T-helper 22 cell (primary cell): ENCODE measurements at regions not wholly inside any gene's neighbourhood (a gene's known extent, or its start where the extent isn't known, plus 50 kb on each side); places are given as distances from the start of the nearest gene placed in this dataset.
"Not testable (repeated sequence)": the region's sequence is repeated elsewhere in the genome, so short reads cannot be mapped to it uniquely, and the experiment has no call there.

Experiments
- DNase-seq: peaks from one replicate; pipeline ENCODE4 v3.0.0-alpha.2; 2020; ENCODE audit warnings: low read depth

GRCh38 chrX:67213686-67214085 is 330.1 kb upstream of the AR start:
- DNase-seq = not testable (repeated sequence)

DNA sequence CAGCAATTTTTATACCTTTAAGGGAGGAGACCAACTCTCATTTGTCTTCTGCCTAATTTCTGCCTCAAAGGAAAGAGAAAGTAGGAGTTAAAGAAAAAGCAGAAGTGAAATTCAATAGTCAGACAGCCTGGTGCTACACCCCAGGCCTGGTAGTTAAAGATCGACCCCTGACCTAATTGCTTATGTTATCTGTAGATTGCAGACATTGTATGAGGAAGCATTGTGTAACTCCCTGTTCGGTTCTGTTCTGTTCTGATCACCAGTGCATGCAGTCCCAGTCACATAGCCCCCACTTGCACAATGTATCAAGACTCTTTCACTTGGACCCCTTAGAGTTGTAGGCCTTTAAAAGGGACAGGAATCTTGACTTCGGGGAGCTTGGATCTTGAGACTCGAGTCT is 335.9 kb upstream of the AR start:
- DNase-seq = no peak

DNA sequence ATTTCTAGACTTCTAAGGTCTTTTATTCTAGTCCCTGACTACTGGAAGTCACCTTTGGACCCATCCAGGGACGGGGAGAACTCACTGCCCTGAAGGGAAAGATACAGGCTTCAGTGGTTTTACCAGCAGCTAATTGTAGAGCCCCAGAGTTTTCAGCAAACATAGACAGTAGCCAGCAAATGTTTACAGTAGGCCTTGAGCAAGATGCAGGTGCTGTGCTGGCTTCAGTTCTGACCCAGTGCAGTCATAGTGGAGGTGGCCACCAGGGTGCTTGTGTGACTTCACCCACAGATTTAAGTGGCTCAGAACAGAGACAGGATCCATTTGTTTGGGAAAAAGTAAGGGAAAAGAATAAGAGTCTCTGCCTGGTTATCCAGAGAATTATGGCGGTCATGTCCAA is 384.4 kb upstream of the AR start:
- no peak for DNase-seq

- no peak for DNase-seq
Measured at GRCh38 chrX:67114635-67115034, 429.2 kb upstream of the AR start.

DNA sequence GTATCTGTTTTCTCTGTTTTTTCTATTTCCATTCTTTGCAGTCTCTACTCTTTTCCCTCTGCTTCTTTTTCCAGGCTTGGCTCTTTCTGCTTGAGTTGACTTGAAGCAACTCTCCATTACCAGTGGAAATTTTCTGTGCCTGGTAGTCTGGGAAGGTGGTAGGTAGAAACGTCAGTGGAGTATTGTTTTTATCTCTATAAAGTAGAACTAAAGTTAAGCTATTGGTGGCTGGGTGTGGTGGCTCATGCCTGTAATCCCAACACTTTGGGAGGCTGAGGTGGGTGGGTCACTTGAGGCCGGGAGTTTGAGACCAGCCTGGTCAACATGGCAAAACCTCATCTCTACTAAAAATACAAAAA is 438.1 kb upstream of the AR start:
- DNase-seq = no peak

GRCh38 chrX:67104982-67105757 is 438.7 kb upstream of the AR start:
- no peak for DNase-seq

- DNase-seq = no peak
Measured at GRCh38 chrX:67100031-67100884, 443.6 kb upstream of the AR start.

GRCh38 chrX:67094061-67094460 is 449.8 kb upstream of the AR start:
- no peak for DNase-seq

GRCh38 chrX:67050760-67051159 is 411.9 kb upstream of the EDA2R start:
- DNase-seq = no peak

DNA sequence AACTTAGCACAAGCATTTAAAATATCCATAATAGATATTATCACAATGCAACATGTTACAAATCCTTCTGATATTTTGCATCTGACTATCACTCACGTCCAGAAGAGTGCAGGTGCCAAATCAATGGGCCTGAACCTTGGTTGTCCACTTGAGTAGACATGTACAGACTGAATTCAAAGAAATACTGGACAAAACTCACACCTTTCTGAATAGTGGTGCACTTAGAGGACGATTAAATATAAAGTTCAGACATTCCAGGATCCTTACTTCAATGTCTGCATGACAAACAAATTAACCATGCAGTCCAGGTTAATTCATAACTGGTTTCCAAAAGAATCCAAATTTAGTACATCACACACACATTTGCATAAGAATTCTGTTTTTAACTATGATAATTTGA is 406.0 kb upstream of the EDA2R start:
- DNase-seq = no peak

- no peak for DNase-seq
Measured at GRCh38 chrX:67044029-67044653, 405.3 kb upstream of the EDA2R start.

- DNase-seq = no peak
Measured at GRCh38 chrX:67004451-67004850, 365.6 kb upstream of the EDA2R start.

GRCh38 chrX:66994729-66995128 is 355.9 kb upstream of the EDA2R start:
- no peak for DNase-seq

DNA sequence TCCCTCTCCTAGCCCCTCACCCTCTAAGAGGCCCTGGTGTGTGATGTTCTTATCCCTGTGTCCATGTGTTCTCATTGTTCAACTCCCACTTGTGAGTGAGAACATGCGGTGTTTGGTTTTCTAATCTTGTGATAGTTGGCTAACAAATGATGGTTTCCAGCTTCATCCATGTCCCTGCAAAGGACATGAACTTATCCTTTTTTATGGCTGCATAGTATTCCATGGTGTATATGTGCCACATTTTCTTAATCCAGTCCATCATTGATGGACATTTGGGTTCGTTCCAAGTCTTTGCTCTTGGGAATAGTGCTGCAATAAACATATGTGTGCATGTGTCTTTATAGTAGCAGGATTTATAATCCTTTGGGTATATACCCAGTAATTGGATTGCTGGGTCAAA is 353.2 kb upstream of the EDA2R start:
- DNase-seq = not testable (repeated sequence)

GRCh38 chrX:66988331-66988730 is 349.5 kb upstream of the EDA2R start:
- no peak for DNase-seq

DNA sequence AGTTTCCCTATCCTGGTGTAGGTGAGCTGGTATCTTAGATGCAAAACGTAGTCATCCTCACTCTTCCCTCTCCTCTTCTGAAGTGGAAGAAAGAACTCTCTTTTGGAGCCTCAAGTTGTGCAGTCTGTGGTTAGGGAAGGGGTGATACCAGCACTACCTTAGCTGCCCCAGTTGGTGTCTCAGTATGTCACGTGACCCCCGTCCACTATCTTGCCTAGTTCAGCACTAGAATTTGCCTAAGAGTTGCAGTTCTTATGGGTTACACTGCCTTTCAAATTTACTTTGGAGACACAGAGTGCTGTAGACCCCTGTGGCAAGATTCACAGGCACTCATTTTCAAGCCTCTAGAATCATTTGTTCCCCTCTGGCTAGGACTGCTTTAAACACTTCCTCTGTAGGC is 322.8 kb upstream of the EDA2R start:
- no peak for DNase-seq

DNA sequence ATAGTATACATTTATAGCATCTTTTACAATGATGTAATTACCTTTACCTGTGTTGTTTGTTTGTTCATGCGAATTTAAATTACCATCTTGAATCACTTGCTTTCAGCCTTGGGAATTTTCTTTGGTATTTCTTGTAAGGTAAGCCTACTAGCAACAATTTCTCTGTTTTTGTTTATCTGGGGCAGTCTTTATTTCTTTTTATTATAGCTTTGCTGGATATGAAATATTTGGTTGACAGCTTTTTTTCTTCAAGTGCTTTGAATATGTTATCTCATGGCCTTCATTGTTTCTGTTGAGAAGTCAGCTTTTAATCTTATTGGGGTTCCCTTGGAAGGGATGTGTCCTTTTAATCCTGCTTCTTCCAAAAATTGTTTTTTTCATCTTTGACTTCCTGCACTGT is 292.8 kb upstream of the EDA2R start:
- DNase-seq = no peak

GRCh38 chrX:66930516-66930915 is 291.6 kb upstream of the EDA2R start:
- not testable (repeated sequence) for DNase-seq

DNA sequence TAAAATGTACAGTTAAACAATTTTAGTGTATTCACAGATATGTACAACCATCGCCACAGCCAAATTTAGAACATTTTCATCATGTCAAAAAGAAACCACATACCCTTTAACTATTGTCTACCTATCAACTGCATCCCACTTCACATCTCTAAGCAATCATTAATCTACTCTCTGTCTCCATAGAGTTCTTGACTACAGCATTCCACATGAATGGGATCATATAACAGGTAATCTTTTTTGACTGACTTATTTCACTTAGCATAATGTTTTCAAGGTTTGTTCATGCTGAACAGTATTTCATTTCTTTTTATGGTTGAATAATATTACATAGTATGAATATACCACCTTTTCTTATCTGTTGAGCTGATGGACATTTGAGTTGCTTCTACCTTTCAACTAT is 281.4 kb upstream of the EDA2R start:
- DNase-seq = no peak

GRCh38 chrX:66919280-66919832 is 280.5 kb upstream of the EDA2R start:
- no peak for DNase-seq

GRCh38 chrX:66918511-66918910 is 279.6 kb upstream of the EDA2R start:
- no peak for DNase-seq

GRCh38 chrX:66915893-66916292 is 277.0 kb upstream of the EDA2R start:
- DNase-seq = no peak

GRCh38 chrX:66914080-66914479 is 275.2 kb upstream of the EDA2R start:
- no peak for DNase-seq
